OCI-LY1 (cell line): ENCODE measurements at regions not wholly inside any gene's neighbourhood (a gene's known extent, or its start where the extent isn't known, plus 50 kb on each side); places are given as distances from the start of the nearest gene placed in this dataset.

Source experiments
- H2AFZ ChIP-seq: fragments of 200-600 bp; sonication (generic), shearing (Covaris generic); 2 replicates; pipeline ENCODE4 v1.6.0; 2014; ENCODE audit warnings: antibody characterized with exemption, mild to moderate bottlenecking, low read length
- H3F3A ChIP-seq: fragments of 200-600 bp; sonication (generic), shearing (Covaris generic); 2 replicates; pipeline ENCODE4 v1.6.0; 2014; ENCODE audit warnings: mild to moderate bottlenecking, antibody characterized with exemption, low read length, moderate library complexity; ENCODE audit not compliant: insufficient read depth
- H3K27ac ChIP-seq: fragments of 200-600 bp; sonication (generic); 2 replicates; pipeline ENCODE4 v1.5.1; 2014; ENCODE audit warnings: low read length, mixed run types, mild to moderate bottlenecking, low read depth; ENCODE audit not compliant: poor library complexity, severe bottlenecking
- H3K27me3 ChIP-seq: fragments of 200-600 bp; sonication (generic); 2 replicates; pipeline ENCODE4 v1.6.0; 2014; ENCODE audit warnings: antibody characterized with exemption, mild to moderate bottlenecking, low read length, moderate library complexity; ENCODE audit not compliant: insufficient read depth
- H3K36me3 ChIP-seq: fragments of 200-600 bp; sonication (generic); 2 replicates; pipeline ENCODE4 v1.6.1; 2014; ENCODE audit warnings: mild to moderate bottlenecking, antibody characterized with exemption, low read length, moderate library complexity, mixed read lengths; ENCODE audit not compliant: insufficient read depth
- H3K4me1 ChIP-seq: fragments of 200-600 bp; sonication (generic); 2 replicates; pipeline ENCODE4 v1.5.1; 2014; ENCODE audit warnings: mild to moderate bottlenecking, low read length, moderate library complexity; ENCODE audit not compliant: insufficient read depth, severe bottlenecking
- H3K4me2 ChIP-seq: fragments of 200-600 bp; sonication (generic), shearing (Covaris generic); 2 replicates; pipeline ENCODE4 v1.6.1; 2014; ENCODE audit warnings: low read length
- H3K4me3 ChIP-seq: fragments of 200-600 bp; sonication (generic); 2 replicates; pipeline ENCODE4 v1.5.1; 2014; ENCODE audit warnings: low read length, low read depth, mild to moderate bottlenecking, mixed read lengths; ENCODE audit not compliant: poor library complexity, severe bottlenecking
- H3K79me2 ChIP-seq: fragments of 200-600 bp; shearing (Covaris generic); 2 replicates; pipeline ENCODE4 v1.6.1; 2016; ENCODE audit warnings: mixed run types, low read length, mixed read lengths; ENCODE audit not compliant: insufficient read depth
- H3K9ac ChIP-seq: fragments of 200-600 bp; sonication (generic), shearing (Covaris generic); 2 replicates; pipeline ENCODE4 v1.6.1; 2014; ENCODE audit warnings: mild to moderate bottlenecking, low read length, mixed read lengths
- H3K9me2 ChIP-seq: fragments of 200-600 bp; sonication (generic), shearing (Covaris generic); 2 replicates; pipeline ENCODE4 v1.6.1; 2014; ENCODE audit warnings: low read depth, mild to moderate bottlenecking, low read length, mixed read lengths
- H3K9me3 ChIP-seq: fragments of 200-600 bp; shearing (Covaris generic); 2 replicates; pipeline ENCODE4 v1.6.1; 2014; ENCODE audit warnings: low read length, mixed read lengths
- H4K20me1 ChIP-seq: fragments of 200-600 bp; sonication (generic), shearing (Covaris generic); 2 replicates; pipeline ENCODE4 v1.6.0; 2016; ENCODE audit warnings: mild to moderate bottlenecking, low read length; ENCODE audit not compliant: insufficient read depth
- CTCF ChIP-seq: fragments of 200-600 bp; sonication (generic), shearing (Covaris generic); IDR thresholded peaks from 2 replicates; pipeline ENCODE4 v1.5.1; 2017; ENCODE audit warnings: mild to moderate bottlenecking, antibody characterized with exemption, low read length, moderate library complexity, mixed read lengths
- EZH2 ChIP-seq: fragments of 200-600 bp; sonication (generic), shearing (Covaris generic); IDR thresholded peaks from 2 replicates; pipeline ENCODE4 v1.8.0; 2017; ENCODE audit warnings: borderline replicate concordance, mixed run types, mild to moderate bottlenecking, antibody characterized with exemption, low read length, moderate library complexity, mixed read lengths

- no peak overlapping the region for H2AFZ ChIP-seq
- no peak for TF ChIP-seq EZH2
- H3K27ac ChIP-seq = no peak overlapping the region
- H3K27me3 ChIP-seq = no peaks in the 10 kb centered on the region; the same call in 1 of the 2 replicates
- H3K9me2 ChIP-seq = no peaks in the 10 kb centered on the region
- H3K4me3 ChIP-seq = no peak overlapping the region
- no peaks in the 10 kb centered on the region for H4K20me1 ChIP-seq
- H3K4me1 ChIP-seq = no peaks in the 10 kb centered on the region
- no peaks in the 10 kb centered on the region for H3K79me2 ChIP-seq
- H3K9me3 ChIP-seq = no peaks in the 10 kb centered on the region
- no peaks in the 10 kb centered on the region for H3F3A ChIP-seq
- no peak overlapping the region for H3K9ac ChIP-seq
- no peaks in the 10 kb centered on the region for H3K36me3 ChIP-seq
- no peak overlapping the region for H3K4me2 ChIP-seq
Measured at GRCh38 chr5:3300726-3301125, 294.9 kb upstream of the IRX1 start.

DNA sequence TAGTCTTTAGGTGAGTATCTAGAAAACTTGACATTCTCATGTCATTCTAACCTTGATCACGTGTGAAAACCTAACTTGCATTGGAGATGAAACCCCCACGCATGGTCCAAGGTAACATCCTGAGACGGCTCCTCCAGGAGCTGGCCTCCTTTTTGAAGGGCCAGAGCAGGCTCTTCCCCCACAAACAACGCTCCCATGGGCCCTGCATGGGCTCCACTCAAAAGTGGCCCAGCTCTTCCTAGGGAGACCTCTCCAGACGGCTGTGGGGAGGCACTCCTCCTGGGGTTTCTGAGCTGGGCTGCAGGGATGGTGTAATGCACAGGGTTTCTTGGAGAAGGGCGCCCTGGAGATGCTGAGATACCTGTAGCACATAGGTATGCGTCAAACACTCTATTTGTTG, 296.2 kb upstream of the IRX1 start:
- H3K4me1 ChIP-seq = no peaks in the 10 kb centered on the region
- H3K9ac ChIP-seq = no peak overlapping the region
- no peaks in the 10 kb centered on the region for H3K9me2 ChIP-seq
- TF ChIP-seq CTCF = no peak
- TF ChIP-seq EZH2 = no peak
- no peaks in the 10 kb centered on the region for H3K36me3 ChIP-seq
- H4K20me1 ChIP-seq = no peaks in the 10 kb centered on the region
- no peaks in the 10 kb centered on the region; the same call in 1 of the 2 replicates for H3K27me3 ChIP-seq
- no peak overlapping the region for H2AFZ ChIP-seq
- H3K27ac ChIP-seq = no peak overlapping the region
- H3K4me2 ChIP-seq = no peak overlapping the region
- H3K79me2 ChIP-seq = no peaks in the 10 kb centered on the region
- H3K4me3 ChIP-seq = no peak overlapping the region
- H3K9me3 ChIP-seq = no peaks in the 10 kb centered on the region
- no peaks in the 10 kb centered on the region for H3F3A ChIP-seq

DNA sequence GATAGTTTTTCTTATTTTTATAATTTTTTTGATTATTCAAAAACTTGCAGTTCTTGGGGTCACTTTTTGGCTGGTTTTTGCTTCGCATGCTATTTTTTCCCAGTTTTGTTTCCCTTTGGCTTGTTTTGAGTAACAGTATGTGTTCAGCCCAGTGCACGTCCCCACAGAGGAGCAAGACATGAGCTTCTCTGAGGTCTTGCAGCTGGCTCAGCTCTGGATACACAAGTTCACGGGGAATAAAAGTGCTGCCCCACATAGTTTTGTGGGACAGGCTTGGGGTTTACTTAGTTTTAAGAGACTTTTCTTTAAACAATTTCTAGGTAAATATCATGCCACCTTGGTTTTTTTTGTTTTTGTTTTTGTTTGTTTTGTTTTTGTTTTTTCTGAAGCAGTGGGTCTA, 297.8 kb upstream of the IRX1 start:
- no peaks in the 10 kb centered on the region for H3K9me3 ChIP-seq
- H3K9ac ChIP-seq = no peak overlapping the region
- no peak overlapping the region for H2AFZ ChIP-seq
- TF ChIP-seq CTCF (no peak), EZH2 (no peak)
- H3K27me3 ChIP-seq = no peaks in the 10 kb centered on the region; the same call in 1 of the 2 replicates
- H3K4me3 ChIP-seq = no peak overlapping the region
- no peaks in the 10 kb centered on the region for H3F3A ChIP-seq
- no peaks in the 10 kb centered on the region for H3K9me2 ChIP-seq
- no peaks in the 10 kb centered on the region for H3K36me3 ChIP-seq
- no peaks in the 10 kb centered on the region for H3K4me1 ChIP-seq
- H3K79me2 ChIP-seq = no peaks in the 10 kb centered on the region
- H4K20me1 ChIP-seq = no peaks in the 10 kb centered on the region
- H3K4me2 ChIP-seq = no peak overlapping the region
- H3K27ac ChIP-seq = no peak overlapping the region

DNA sequence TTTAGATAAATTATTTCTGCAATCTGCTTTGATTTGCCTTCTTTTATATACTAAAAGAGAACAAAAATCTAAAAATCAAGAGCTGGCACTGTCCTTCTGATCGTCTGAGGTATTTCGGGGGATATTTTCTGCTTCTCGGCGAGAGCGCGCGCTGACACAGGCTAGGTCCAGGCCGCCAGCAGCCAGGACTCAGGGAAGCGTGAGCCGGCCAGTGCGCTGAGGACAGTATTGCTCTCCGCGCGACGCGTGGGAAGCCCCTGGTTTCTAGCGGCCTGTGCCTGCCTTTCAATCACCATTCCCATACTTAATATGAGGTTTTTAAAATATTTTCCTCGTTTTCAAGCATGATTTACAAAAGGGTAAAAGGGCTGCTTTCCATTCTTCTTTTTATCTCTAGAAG, 307.3 kb upstream of the IRX1 start:
- Histone ChIP-seq H3K9ac (no peak overlapping the region), H3K27ac (no peak overlapping the region), H2AFZ (no peak overlapping the region), H3K4me3 (no peak overlapping the region), H3K36me3 (no peaks in the 10 kb centered on the region), H3K27me3 (no peaks in the 10 kb centered on the region), H3K4me2 (no peak overlapping the region), H3K9me2 (no peaks in the 10 kb centered on the region), H3K9me3 (no peaks in the 10 kb centered on the region), H3K4me1 (no peaks in the 10 kb centered on the region), H3F3A (no peaks in the 10 kb centered on the region), H4K20me1 (no peaks in the 10 kb centered on the region), H3K79me2 (no peaks in the 10 kb centered on the region)
- TF ChIP-seq CTCF = no peak
- TF ChIP-seq EZH2 = no peak
